ENCODE measurements at regions not wholly inside any gene's neighbourhood (a gene's known extent, or its start where the extent isn't known, plus 50 kb on each side); places are given as distances from the start of the nearest gene placed in this dataset.

DNA sequence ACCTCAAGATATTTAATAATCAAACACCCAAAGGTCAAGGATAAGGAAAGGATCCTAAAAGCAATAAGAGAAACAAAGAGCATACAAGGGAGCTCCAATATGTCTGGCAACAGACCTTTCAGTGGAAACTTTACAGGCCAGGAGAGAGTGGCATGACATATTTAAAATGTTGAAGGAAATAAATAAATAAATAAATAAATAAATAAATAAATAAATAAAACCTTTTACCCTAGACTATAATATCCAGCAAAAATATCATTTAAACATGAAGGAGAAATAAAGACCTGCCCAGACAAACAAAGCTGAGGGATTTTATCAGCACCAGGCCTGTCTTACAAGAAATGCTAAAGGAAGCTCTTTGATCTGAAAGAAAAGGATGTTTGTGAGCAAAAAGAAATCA lies 367.8 kb upstream of the PBX1 start:
- Histone ChIP-seq H3K79me2 (ENCODE audit: insufficient read depth, low read length) (no peaks in the 10 kb centered on the region), H2AFZ (ENCODE audit: low read depth, low read length, poor library complexity, severe bottlenecking) (no peak overlapping the region), H3K4me1 (ENCODE audit: control insufficient read depth in 1 of 2, insufficient read depth in 2 of 2, low read length in 2 of 2) (no peaks in the 10 kb centered on the region), H3K9me2 (ENCODE audit: insufficient read depth) (no peaks in the 10 kb centered on the region), H4K20me1 (ENCODE audit: insufficient read depth) (no peaks in the 10 kb centered on the region), H3K9ac (ENCODE audit: low read length) (no peak overlapping the region), H3K36me3 (ENCODE audit: control insufficient read depth in 1 of 2, insufficient read depth in 2 of 2, low read length in 2 of 2) (no peaks in the 10 kb centered on the region), H3K4me3 (replicated peaks in 1 of 2; ENCODE audit: low read depth in 1 of 2, low read length in 2 of 2) (no peak overlapping the region), H3K9me3 (ENCODE audit: control insufficient read depth in 1 of 2, insufficient read depth in 1 of 2, low read depth in 1 of 2, low read length in 2 of 2) (no peaks in the 10 kb centered on the region), H3K27ac (ENCODE audit: low read depth, low read length) (no peak overlapping the region), H3K27me3 (ENCODE audit: insufficient read depth, low read length) (no peaks in the 10 kb centered on the region), H3K4me2 (ENCODE audit: low read length) (no peak overlapping the region)
- ChIA-PET POLR2A (no interaction called here), RAD21 (ENCODE audit: low non-redundant PET in 1 of 2, low total read pairs in 2 of 2, uncharacterized antibody in 2 of 2, unreplicated experiment in 2 of 2) (no interaction called here), CTCF (no interaction called here)
- no TSS peak for BruUV-seq (replicated peaks)
- DNase-seq (ENCODE audit: low read depth, low spot score) (no peak), ATAC-seq (no peak)
- intact Hi-C loops (cut with micrococcal nuclease), result no loop called here
- no peak for TF ChIP-seq SP1 (IDR thresholded peaks at IDR 0.05; ENCODE audit: low read depth)
- no peak for TF ChIP-seq CBX3 (IDR thresholded peaks at IDR 0.05; ENCODE audit: low read depth)
- TF ChIP-seq EGR1 (IDR thresholded peaks at IDR 0.05; ENCODE audit: low read depth), result no peak
- no peak for TF ChIP-seq ZFX (IDR thresholded peaks at IDR 0.05)
- no peak for TF ChIP-seq YY1 (IDR thresholded peaks at IDR 0.05; ENCODE audit: extremely low read depth, insufficient replicate concordance, low read depth, low read length)
- TF ChIP-seq, protein P1, sequence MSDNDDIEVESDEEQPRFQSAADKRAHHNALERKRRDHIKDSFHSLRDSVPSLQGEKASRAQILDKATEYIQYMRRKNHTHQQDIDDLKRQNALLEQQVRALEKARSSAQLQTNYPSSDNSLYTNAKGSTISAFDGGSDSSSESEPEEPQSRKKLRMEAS (IDR thresholded peaks at IDR 0.05), result no peak
- no peak for TF ChIP-seq RAD21 (IDR thresholded peaks at IDR 0.05; ENCODE audit: low read depth)
- TF ChIP-seq TCF7L2 (IDR thresholded peaks at IDR 0.05; ENCODE audit: borderline replicate concordance, extremely low read depth, insufficient read depth, insufficient read length), result no peak
- TF ChIP-seq, protein P2, sequence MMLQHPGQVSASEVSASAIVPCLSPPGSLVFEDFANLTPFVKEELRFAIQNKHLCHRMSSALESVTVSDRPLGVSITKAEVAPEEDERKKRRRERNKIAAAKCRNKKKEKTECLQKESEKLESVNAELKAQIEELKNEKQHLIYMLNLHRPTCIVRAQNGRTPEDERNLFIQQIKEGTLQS (IDR thresholded peaks at IDR 0.05), result no peak
- TF ChIP-seq EZH2 (IDR thresholded peaks at IDR 0.05), result no peak
- TF ChIP-seq CEBPB (IDR thresholded peaks at IDR 0.05; ENCODE audit: low read depth), result no peak
- no peak for TF ChIP-seq EZH2phosphoT487 (IDR thresholded peaks at IDR 0.05; ENCODE audit: borderline replicate concordance)
- TF ChIP-seq ELF1 (IDR thresholded peaks at IDR 0.05; ENCODE audit: borderline replicate concordance, low read depth), result no peak
- TF ChIP-seq FOSL1 (IDR thresholded peaks at IDR 0.05; ENCODE audit: low read depth), result no peak
- TF ChIP-seq JUND (IDR thresholded peaks at IDR 0.05), result no peak
- TF ChIP-seq SIN3A (IDR thresholded peaks at IDR 0.05; ENCODE audit: low read depth), result no peak
- TF ChIP-seq ZNF274 (IDR thresholded peaks at IDR 0.05; ENCODE audit: low read depth, low read length), result no peak
- TF ChIP-seq, protein P3, sequence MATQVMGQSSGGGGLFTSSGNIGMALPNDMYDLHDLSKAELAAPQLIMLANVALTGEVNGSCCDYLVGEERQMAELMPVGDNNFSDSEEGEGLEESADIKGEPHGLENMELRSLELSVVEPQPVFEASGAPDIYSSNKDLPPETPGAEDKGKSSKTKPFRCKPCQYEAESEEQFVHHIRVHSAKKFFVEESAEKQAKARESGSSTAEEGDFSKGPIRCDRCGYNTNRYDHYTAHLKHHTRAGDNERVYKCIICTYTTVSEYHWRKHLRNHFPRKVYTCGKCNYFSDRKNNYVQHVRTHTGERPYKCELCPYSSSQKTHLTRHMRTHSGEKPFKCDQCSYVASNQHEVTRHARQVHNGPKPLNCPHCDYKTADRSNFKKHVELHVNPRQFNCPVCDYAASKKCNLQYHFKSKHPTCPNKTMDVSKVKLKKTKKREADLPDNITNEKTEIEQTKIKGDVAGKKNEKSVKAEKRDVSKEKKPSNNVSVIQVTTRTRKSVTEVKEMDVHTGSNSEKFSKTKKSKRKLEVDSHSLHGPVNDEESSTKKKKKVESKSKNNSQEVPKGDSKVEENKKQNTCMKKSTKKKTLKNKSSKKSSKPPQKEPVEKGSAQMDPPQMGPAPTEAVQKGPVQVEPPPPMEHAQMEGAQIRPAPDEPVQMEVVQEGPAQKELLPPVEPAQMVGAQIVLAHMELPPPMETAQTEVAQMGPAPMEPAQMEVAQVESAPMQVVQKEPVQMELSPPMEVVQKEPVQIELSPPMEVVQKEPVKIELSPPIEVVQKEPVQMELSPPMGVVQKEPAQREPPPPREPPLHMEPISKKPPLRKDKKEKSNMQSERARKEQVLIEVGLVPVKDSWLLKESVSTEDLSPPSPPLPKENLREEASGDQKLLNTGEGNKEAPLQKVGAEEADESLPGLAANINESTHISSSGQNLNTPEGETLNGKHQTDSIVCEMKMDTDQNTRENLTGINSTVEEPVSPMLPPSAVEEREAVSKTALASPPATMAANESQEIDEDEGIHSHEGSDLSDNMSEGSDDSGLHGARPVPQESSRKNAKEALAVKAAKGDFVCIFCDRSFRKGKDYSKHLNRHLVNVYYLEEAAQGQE (IDR thresholded peaks at IDR 0.05; ENCODE audit: low read depth), result no peak
- TF ChIP-seq, protein P4, sequence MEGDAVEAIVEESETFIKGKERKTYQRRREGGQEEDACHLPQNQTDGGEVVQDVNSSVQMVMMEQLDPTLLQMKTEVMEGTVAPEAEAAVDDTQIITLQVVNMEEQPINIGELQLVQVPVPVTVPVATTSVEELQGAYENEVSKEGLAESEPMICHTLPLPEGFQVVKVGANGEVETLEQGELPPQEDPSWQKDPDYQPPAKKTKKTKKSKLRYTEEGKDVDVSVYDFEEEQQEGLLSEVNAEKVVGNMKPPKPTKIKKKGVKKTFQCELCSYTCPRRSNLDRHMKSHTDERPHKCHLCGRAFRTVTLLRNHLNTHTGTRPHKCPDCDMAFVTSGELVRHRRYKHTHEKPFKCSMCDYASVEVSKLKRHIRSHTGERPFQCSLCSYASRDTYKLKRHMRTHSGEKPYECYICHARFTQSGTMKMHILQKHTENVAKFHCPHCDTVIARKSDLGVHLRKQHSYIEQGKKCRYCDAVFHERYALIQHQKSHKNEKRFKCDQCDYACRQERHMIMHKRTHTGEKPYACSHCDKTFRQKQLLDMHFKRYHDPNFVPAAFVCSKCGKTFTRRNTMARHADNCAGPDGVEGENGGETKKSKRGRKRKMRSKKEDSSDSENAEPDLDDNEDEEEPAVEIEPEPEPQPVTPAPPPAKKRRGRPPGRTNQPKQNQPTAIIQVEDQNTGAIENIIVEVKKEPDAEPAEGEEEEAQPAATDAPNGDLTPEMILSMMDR (IDR thresholded peaks at IDR 0.05 in 2 of 3, conservative IDR thresholded peaks at IDR 0.05 in 1 of 3; ENCODE audit: borderline replicate concordance in 1 of 3, insufficient read depth in 1 of 3, low read depth in 2 of 3, low read length in 2 of 3), result no peak

Data from HCT116 (cell line).